ENCODE measurements at regions not wholly inside any gene's neighbourhood (a gene's known extent, or its start where the extent isn't known, plus 50 kb on each side); places are given as distances from the start of the nearest gene placed in this dataset.

DNA sequence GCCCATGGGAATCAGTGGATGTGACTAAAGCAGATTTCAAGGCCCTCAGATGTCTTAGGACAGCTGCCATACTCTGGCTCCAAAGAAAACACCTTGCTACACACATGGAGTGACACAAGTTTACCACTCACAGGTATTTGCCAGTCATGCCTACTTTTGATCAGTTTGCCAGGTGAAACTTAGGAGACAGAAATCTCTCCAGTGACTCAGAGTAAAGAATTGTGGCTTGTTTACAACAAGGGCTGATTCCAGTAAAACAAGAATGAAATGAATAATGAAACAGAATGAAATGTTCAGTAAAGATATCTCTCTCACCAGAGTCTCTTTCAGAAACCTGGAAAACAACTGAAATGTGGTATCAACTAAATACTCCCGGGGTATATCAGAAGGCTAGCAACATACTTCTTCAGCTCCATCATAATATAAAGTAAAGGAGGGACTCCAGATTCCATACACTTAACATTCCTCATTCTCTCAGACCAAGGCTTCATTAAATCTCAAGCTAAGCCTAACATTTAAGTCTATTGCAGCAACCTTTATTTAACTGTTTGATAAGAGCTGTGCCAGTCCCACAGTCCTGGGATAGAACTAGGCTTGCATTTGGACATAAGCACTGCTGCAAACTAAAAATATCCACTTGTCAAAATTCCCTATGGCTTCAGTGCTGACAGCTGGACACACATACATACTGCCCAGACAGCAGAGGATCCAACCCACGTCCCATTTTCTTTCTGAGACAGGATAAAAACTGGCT, 143.3 kb downstream of the SIPA1L2 start:
- TF ChIP-seq ARNTL (CRISPR knock-in tag; IDR thresholded peaks at IDR 0.05; ENCODE audit: borderline replicate concordance, low read depth) (no peak), ZNF8 (CRISPR knock-in tag; IDR thresholded peaks at IDR 0.05) (no peak)
- TF ChIP-seq, protein P1, sequence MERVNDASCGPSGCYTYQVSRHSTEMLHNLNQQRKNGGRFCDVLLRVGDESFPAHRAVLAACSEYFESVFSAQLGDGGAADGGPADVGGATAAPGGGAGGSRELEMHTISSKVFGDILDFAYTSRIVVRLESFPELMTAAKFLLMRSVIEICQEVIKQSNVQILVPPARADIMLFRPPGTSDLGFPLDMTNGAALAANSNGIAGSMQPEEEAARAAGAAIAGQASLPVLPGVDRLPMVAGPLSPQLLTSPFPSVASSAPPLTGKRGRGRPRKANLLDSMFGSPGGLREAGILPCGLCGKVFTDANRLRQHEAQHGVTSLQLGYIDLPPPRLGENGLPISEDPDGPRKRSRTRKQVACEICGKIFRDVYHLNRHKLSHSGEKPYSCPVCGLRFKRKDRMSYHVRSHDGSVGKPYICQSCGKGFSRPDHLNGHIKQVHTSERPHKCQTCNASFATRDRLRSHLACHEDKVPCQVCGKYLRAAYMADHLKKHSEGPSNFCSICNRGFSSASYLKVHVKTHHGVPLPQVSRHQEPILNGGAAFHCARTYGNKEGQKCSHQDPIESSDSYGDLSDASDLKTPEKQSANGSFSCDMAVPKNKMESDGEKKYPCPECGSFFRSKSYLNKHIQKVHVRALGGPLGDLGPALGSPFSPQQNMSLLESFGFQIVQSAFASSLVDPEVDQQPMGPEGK (CRISPR knock-in tag; IDR thresholded peaks at IDR 0.05; ENCODE audit: borderline replicate concordance) = no peak
